ENCODE measurements at regions not wholly inside any gene's neighbourhood (a gene's known extent, or its start where the extent isn't known, plus 50 kb on each side); places are given as distances from the start of the nearest gene placed in this dataset.

GRCh38 chr9:20111173-20111843, 322.5 kb upstream of the SLC24A2 start:
- CTCF ChIA-PET (ENCODE audit: low intra/inter-chr PET ratio), result no interaction called here
- H3K36me3 ChIP-seq (ENCODE audit: control insufficient read depth, insufficient read depth, low read length), result no peaks in the 10 kb centered on the region
- BruUV-seq (replicated peaks), result no TSS peak
- no peaks in the 10 kb centered on the region for H3K79me2 ChIP-seq (ENCODE audit: control insufficient read depth, insufficient read depth, low read length)
- H3K27ac ChIP-seq (ENCODE audit: extremely low read depth, low read depth, low read length), result no peak overlapping the region
- no peak overlapping the region for H3K4me2 ChIP-seq (ENCODE audit: insufficient read depth, low read length)
- ATAC-seq (no peak), DNase-seq (ENCODE audit: extremely low read depth in 1 of 4, low spot score in 3 of 4) (no peak), FAIRE-seq (no peak)
- no peak overlapping the region for H2AFZ ChIP-seq (ENCODE audit: low read depth, low read length)
- H3K27me3 ChIP-seq (ENCODE audit: control insufficient read depth in 2 of 2, insufficient read depth in 2 of 2, low read length in 2 of 2), result no peaks in the 10 kb centered on the region
- H3K9me1 ChIP-seq (ENCODE audit: control insufficient read depth, insufficient read depth, low read length), result no peaks in the 10 kb centered on the region
- no peaks in the 10 kb centered on the region for H3K4me1 ChIP-seq (replicated peaks in 1 of 2; ENCODE audit: control insufficient read depth in 2 of 2, insufficient read depth in 2 of 2, low read length in 2 of 2)
- 0% methylated on average over 3 of the region's 3 CpGs for WGBS (ENCODE audit: insufficient coverage, low coverage, missing lambda C conversion rate)
- in situ Hi-C loops (cut with MboI) (no loop called here), intact Hi-C loops (cut with micrococcal nuclease) (no loop called here)
- no peak overlapping the region for H3K4me3 ChIP-seq
- POLR2A ChIA-PET, result no interaction called here
- H3K9ac ChIP-seq (ENCODE audit: insufficient read depth in 1 of 2, low read depth in 2 of 2, low read length in 2 of 2), result no peak overlapping the region
- H4K20me1 ChIP-seq (replicated peaks; ENCODE audit: control insufficient read depth, insufficient read depth, low read length), result no peaks in the 10 kb centered on the region
- no peaks in the 10 kb centered on the region for H3K9me3 ChIP-seq (replicated peaks; ENCODE audit: control insufficient read depth, insufficient read depth, low read depth, low read length)
- TF ChIP-seq E2F4 (CRISPR knock-in tag; IDR thresholded peaks at IDR 0.05; ENCODE audit: low read depth) (no peak), CTCF (IDR thresholded peaks at IDR 0.05 in 2 of 3, conservative IDR thresholded peaks at IDR 0.05 in 1 of 3; ENCODE audit: insufficient read depth in 2 of 3, low read depth in 1 of 3, low read length in 3 of 3) (no peak), EZH2 (IDR thresholded peaks at IDR 0.05; ENCODE audit: borderline replicate concordance, low read depth, low read length) (no peak), RBM22 (IDR thresholded peaks at IDR 0.05; ENCODE audit: low read depth, low read length, poor library complexity, severe bottlenecking) (no peak), SUPT5H (IDR thresholded peaks at IDR 0.05) (no peak), NR0B1 (IDR thresholded peaks at IDR 0.05; ENCODE audit: partially characterized antibody) (no peak), POLR2A (conservative IDR thresholded peaks at IDR 0.05) (no peak), ZNF3 (CRISPR knock-in tag; IDR thresholded peaks at IDR 0.05) (no peak), KAT2B (IDR thresholded peaks at IDR 0.05; ENCODE audit: low read depth, low read length) (no peak), ZFPM2 (CRISPR knock-in tag; IDR thresholded peaks at IDR 0.05) (no peak), POU5F1 (IDR thresholded peaks at IDR 0.05; ENCODE audit: borderline replicate concordance, low read depth, low read length, partially characterized antibody) (no peak), GABPB1 (CRISPR knock-in tag; IDR thresholded peaks at IDR 0.05) (no peak), ZBTB43 (CRISPR knock-in tag; IDR thresholded peaks at IDR 0.05) (no peak), TCF3 (CRISPR knock-in tag; IDR thresholded peaks at IDR 0.05) (no peak), SREBF2 (CRISPR knock-in tag; IDR thresholded peaks at IDR 0.05) (no peak), ELK1 (CRISPR knock-in tag; IDR thresholded peaks at IDR 0.05) (no peak)
